GM19372 (cell line): ENCODE measurements at regions not wholly inside any gene's neighbourhood (a gene's known extent, or its start where the extent isn't known, plus 50 kb on each side); places are given as distances from the start of the nearest gene placed in this dataset.
"Not testable (repeated sequence)": the region's sequence is repeated elsewhere in the genome, so short reads cannot be mapped to it uniquely, and the experiment has no call there.

Experiments
- ATAC-seq: cut with Tn5 transposase; IDR thresholded peaks from one replicate; pipeline ENCODE4 v1.9.1; 2021; ENCODE audit warnings: mild to moderate bottlenecking, low read depth, moderate library complexity; ENCODE audit not compliant: unreplicated experiment

DNA sequence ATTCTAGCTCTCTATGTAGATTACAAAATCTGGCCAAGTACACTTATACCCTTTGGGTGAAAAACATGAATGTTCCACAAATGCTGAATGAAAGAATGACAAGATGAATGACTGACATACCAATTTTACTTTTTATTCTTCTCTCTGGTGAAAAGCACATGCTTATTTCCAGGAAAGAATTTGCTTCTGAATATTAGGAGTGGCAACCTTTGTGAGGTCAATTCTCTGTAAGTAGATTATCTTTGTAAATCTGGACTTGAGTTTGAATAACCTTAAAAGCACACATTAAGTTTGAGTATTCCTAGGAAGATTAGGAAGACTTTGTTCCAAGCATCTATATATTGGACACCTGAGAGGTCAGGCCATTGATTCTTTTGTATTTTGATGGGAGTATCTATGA, 78.1 kb upstream of the P2RY1 start:
- no peak for ATAC-seq

DNA sequence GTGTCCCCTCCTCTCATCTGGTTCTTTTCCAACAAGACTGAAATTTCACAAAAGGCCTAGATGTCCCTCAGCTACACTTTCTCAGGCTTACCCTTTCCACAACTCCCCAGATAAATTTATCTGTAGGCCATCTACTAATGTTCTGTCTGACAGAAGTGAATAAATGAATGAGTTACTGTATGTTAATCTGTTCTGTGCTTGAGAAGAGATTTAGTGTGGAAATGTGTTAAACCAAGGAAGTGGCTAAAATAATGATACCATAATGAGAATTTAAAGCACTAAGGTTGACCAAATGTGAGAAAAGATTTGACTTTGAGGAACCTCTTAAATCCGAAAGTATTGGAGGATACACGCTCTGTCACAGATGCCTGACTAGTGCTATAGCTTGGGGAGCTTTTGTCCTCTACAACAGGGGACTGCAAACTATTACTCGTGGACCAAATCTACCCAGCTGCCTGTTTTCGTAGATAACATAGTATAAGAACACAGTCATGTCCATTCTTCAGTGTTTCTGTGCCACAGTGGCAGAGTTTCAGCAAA, 74.8 kb upstream of the P2RY1 start:
- peak; percentile 77 for ATAC-seq

DNA sequence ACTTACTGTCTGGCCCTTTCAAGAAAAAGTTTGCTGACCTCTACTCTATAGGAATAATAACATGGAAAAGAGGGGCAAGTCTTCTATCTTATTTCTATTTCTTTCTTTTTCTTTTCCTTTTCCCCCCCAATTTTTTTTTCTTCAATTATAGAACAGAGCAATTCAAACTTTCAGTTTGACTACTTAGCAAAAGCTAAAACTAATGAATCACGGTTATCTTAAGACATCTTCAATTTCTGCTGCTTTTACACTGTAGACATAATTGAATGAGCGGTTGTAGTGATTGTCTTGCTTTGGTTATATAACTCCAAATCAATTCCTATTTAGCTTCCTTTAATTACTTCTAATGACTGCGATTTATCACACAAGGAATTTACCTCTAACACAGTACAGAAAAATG, 74.3 kb upstream of the P2RY1 start:
- no peak for ATAC-seq

DNA sequence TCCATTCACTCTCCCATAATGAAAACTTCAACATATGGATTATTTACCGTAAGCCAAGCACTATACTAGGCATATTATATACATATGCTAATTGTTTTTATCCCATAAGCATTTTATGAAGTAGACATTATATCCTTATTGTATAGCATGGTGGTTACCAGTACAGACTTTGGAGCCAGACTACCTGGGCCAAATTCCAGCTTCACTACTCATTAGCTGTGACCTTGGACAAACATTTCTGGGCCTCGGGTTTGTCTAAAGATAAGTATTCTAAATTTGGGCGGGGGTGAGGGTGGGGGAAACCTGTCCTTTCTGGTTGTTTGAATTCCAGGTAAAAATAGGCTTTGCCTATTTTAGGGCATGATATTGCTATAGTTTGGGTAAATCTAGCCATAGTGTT, 66.5 kb upstream of the P2RY1 start:
- no peak for ATAC-seq

DNA sequence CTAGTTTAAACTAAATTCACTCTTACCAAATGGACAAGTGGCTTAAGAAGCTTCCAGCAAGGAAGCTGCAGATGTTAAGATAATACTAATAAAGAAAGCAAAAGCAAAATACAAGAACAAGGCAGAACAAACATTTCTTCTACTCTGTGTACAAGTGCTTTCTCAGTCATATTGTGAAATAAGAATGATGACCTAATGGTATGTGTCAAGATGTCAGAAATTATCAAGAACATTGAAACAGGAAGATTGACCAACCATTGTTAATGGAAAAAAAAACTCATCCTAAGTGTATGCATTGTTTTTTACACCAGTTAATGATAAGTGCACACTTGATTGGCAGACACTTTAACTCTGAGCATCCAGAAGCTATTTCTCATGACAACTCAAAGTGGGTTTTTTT, 65.4 kb upstream of the P2RY1 start:
- no peak for ATAC-seq

DNA sequence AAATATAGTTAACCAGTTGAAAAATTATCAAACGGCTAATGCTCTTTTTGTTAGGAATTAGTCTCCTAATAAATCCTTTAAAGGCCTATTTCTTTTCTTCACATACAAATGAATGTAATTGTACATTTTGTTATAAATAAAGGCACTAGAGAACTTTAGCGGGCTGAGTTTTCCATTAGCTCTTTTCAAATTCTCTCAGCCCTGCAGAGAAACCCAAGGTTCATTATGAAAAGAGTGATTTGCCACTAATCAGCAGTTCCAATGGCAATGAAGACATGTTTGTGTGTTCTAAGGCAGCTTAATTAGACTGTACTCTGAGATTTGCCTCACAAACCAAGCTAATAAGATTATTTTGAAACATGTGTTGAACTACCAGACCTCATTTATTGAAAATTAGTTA, 64.6 kb upstream of the P2RY1 start:
- no peak for ATAC-seq

DNA sequence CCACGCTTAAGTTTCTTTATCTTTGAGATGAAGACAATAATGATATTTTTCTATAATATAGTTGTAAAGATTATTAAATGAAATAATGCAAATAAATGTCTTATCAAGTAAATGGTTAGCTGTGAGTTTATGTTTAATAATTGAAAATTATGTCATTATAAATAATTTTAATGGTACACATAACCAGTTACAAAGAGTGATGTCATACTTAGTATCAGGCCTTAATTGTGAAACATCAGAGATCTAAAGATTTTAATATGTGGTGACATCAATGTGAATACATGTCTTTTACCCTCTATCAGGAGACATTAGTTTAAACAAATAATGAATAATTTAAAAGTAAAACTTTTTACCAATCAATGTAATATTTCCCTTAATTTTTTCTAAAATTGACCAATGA, 63.8 kb upstream of the P2RY1 start:
- no peak for ATAC-seq

DNA sequence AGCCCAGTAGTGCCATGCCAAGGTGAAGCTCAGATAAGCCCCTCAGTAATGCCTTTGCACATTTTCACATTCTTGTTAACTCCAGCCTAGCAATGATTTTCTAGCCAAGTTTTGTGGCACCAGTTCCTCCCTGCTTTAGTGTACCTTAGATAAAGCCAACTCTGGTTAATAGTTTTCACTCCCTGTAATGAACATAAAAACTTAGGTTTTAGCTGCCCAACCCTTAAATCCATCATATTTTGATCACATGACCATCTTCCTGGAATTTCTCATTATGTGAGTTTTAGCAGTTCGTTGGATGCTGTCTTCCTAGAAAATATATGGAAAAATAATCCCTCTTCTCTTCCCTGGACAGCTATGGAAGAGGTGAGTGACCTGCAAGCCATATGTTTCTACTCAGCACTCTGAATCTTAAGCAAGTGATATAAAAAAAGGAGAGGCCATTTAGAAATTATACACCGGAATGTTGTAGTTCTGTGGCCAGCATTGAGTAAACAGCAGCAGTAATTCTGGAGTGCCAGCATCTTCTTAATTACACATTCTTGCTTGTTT, 62.2 kb upstream of the P2RY1 start:
- ATAC-seq = no peak

DNA sequence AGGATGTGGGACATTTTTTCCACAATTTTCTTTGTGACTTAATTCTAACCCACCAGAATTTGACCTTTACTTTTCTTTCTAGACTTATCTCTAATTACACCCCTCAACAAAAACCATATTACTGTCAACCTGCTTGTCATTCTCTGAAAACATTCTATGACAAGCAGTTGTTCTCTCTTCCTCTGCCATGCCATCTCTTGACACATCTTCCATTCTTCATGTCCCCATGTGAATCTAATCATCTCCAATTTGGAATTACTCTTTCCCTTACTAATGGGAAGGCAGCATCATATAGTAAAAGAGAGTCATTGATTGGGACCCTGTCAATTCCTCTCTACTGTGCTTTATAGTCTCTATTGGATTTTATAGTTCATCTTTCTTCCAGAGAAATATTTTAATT, 61.3 kb upstream of the P2RY1 start:
- ATAC-seq = no peak

DNA sequence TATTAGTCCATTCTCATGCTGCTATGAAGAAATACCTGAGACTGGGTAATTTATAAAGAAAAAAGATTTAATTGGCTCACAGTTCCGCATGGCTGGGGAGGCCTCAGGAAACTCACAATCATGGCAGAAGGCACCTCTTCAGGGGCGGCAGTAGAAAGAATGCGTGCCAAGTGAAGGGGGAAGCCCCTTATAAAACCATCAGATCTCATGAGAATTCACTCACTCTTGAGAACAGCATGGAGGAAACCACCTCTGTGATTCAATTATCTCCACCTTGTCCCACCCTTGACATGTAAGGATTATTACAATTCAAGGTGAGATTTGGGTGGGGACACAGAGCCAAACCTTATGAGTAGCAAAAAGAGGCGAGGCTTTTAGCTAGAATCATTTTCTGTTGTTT, 60.7 kb upstream of the P2RY1 start:
- not testable (repeated sequence) for ATAC-seq

DNA sequence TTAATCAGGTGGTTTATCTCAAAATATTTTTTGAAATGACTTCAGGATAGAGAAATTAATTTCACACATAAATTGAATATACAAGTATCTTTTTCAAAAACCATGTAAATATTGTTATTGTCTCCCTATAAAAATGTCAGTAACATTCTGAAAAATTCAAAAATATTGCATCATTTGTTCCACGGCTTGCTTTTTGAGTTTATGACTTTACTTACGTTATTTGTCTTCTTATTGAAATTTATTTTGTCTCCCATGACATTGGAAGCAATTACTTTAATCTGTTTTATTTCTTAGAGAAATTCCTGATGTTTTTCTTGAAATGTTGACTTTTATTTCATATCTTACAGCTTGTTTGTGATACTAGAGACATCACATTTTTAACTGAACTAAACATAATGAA, 56.9 kb upstream of the P2RY1 start:
- ATAC-seq = no peak

DNA sequence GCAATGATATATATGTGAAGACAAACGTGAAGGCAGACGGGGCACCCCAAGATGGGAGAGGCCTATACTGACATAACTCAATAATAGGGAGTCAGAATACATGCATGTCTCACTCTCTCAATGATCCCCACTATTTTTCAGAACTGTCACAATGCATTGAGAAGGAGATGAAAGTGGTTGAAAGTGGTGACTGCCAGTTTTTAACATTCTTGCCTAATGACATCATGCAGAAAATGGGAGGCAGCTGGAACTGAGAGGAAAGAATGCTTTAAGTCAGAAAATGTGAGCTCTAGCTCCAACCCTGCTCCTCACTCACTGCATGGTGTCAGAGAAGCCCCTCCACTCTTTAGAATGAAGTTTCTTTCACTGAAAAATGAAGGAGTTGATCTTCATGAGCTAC, 55.3 kb upstream of the P2RY1 start:
- no peak for ATAC-seq

DNA sequence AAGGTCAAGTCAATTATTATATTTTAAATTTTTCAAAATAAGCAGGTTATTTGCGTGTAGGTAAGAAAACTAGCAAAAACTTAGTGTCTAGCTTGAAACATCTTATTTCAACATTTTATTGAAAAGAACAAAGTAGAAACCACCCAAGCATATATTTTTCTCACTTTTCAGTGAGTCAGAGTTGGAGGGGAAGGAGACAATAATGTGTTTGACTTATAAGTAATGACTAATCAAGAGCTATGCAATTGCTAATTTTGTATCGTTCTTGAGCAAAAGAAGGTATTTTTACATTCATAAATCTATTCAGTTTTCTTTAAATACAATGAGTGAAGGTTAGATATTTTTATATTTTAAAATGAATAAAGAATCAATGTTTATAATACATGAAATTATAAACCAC, 54.4 kb upstream of the P2RY1 start:
- no peak for ATAC-seq

DNA sequence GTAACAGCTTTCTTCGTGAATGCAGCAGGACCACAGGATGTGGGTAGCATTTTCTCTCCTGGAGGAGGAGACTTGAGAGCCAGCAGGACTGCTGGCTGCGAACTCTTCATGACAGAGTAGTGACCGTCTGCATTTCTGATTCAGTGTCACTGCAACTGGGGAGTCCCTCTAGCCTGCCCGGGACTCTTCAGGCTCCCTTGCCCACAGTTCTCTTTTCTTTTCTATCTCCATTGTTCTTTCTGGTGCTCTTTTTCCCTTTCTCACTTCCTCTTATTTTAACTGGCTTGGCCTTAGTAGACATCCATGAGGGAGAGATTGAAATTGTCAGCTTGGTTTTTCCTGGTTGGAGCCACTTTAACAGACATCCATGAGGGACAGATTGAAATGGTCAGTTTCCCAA, 49.9 kb upstream of the P2RY1 start:
- ATAC-seq = no peak
